Hematopoietic multipotent progenitor cell treated with erythropoietin and hydrocortisone succinate and interleukin-3 and kit ligand, for 4 days (in vitro differentiated cells): ENCODE measurements at regions not wholly inside any gene's neighbourhood (a gene's known extent, or its start where the extent isn't known, plus 50 kb on each side); places are given as distances from the start of the nearest gene placed in this dataset.
"Not testable (repeated sequence)": the region's sequence is repeated elsewhere in the genome, so short reads cannot be mapped to it uniquely, and the experiment has no call there.

Experiments
- DNase-seq: peaks from one replicate; pipeline ENCODE4 v3.0.0-alpha.2; 2015

GRCh38 chr1:187038784-187039183, 210.0 kb downstream of the PLA2G4A start:
- peak; percentile 80 for DNase-seq

GRCh38 chr1:187041104-187041503, 212.4 kb downstream of the PLA2G4A start:
- DNase-seq: no peak

GRCh38 chr1:187042538-187042937, 213.8 kb downstream of the PLA2G4A start:
- peak; percentile 20 for DNase-seq

- not testable (repeated sequence) for DNase-seq
Measured at GRCh38 chr1:187043433-187043832, 214.7 kb downstream of the PLA2G4A start.

GRCh38 chr1:187044411-187044810, 215.7 kb downstream of the PLA2G4A start:
- DNase-seq: no peak

GRCh38 chr1:187045371-187045770, 216.6 kb downstream of the PLA2G4A start:
- no peak for DNase-seq

- no peak for DNase-seq
Measured at GRCh38 chr1:187046293-187046692, 217.5 kb downstream of the PLA2G4A start.

- no peak for DNase-seq
Measured at GRCh38 chr1:187047298-187047697, 218.5 kb downstream of the PLA2G4A start.

- DNase-seq: peak; percentile 75
Measured at GRCh38 chr1:187051618-187052232, 223.0 kb downstream of the PLA2G4A start.

- no peak for DNase-seq
Measured at GRCh38 chr1:187053876-187054275, 225.1 kb downstream of the PLA2G4A start.

GRCh38 chr1:187054862-187055757, 226.4 kb downstream of the PLA2G4A start:
- DNase-seq: no peak

- DNase-seq: no peak
Measured at GRCh38 chr1:187063271-187063670, 234.5 kb downstream of the PLA2G4A start.

- no peak for DNase-seq
Measured at GRCh38 chr1:187067160-187067559, 238.4 kb downstream of the PLA2G4A start.

GRCh38 chr1:187070076-187070475, 241.3 kb downstream of the PLA2G4A start:
- no peak for DNase-seq

GRCh38 chr1:187072262-187073034, 243.7 kb downstream of the PLA2G4A start:
- DNase-seq: peak; percentile 32

- peak; percentile 37 for DNase-seq
Measured at GRCh38 chr1:187073035-187073560, 244.3 kb downstream of the PLA2G4A start.

- DNase-seq: not testable (repeated sequence)
Measured at GRCh38 chr1:187073634-187074245, 245.0 kb downstream of the PLA2G4A start.

- DNase-seq: peak; percentile 37
Measured at GRCh38 chr1:187074445-187075048, 245.8 kb downstream of the PLA2G4A start.

GRCh38 chr1:187076922-187077321, 248.2 kb downstream of the PLA2G4A start:
- no peak for DNase-seq

GRCh38 chr1:187078321-187078720, 249.6 kb downstream of the PLA2G4A start:
- DNase-seq: no peak

GRCh38 chr1:187078916-187079315, 250.2 kb downstream of the PLA2G4A start:
- no peak for DNase-seq

GRCh38 chr1:187079330-187079729, 250.6 kb downstream of the PLA2G4A start:
- no peak for DNase-seq
